Activated CD4-positive, alpha-beta T cell treated with anti-CD3 and anti-CD28 coated beads, Interleukin-2, amount 10 ng/mL, durations not matched to agents 24 days and 14 days (primary cell): ENCODE measurements at regions not wholly inside any gene's neighbourhood (a gene's known extent, or its start where the extent isn't known, plus 50 kb on each side); places are given as distances from the start of the nearest gene placed in this dataset.

Experiments used
- DNase-seq: peaks from one replicate; pipeline ENCODE4 v3.0.0; 2022
- H3K27ac Mint-ChIP-seq: one replicate; pipeline ENCODE4 v1.8.0; 2022; ENCODE audit warnings: mild to moderate bottlenecking, mixed read lengths
- H3K27me3 Mint-ChIP-seq: one replicate; pipeline ENCODE4 v1.8.0; 2022; ENCODE audit warnings: mixed read lengths
- H3K36me3 Mint-ChIP-seq: one replicate; pipeline ENCODE4 v1.8.0; 2022; ENCODE audit warnings: low read depth, mild to moderate bottlenecking, mixed read lengths
- H3K4me1 Mint-ChIP-seq: one replicate; pipeline ENCODE4 v1.8.0; 2021; ENCODE audit warnings: mixed read lengths
- H3K4me3 Mint-ChIP-seq: one replicate; pipeline ENCODE4 v1.8.0; 2022; ENCODE audit warnings: mild to moderate bottlenecking, moderate library complexity, mixed read lengths
- H3K9me3 Mint-ChIP-seq: one replicate; pipeline ENCODE4 v1.8.0; 2021; ENCODE audit warnings: mixed read lengths
- intact Hi-C: fragments of 100-400 bp; cut with micrococcal nuclease; formaldehyde crosslinking; loops from one replicate; pipeline ENCODE4 v1.15.1; 2023

GRCh38 chr11:130787092-130787616 lies 129.1 kb downstream of the SNX19 start:
- no peak for DNase-seq
- Mint-ChIP-seq H3K27me3 (peaks cover 5% of the 10 kb centered on the region), H3K27ac (no peak overlapping the region), H3K4me3 (no peak overlapping the region), H3K9me3 (peaks cover 6% of the 10 kb centered on the region), H3K4me1 (no peaks in the 10 kb centered on the region), H3K36me3 (no peaks in the 10 kb centered on the region)
- intact Hi-C loops, result no loop called here

GRCh38 chr11:130787973-130788570 lies 128.2 kb downstream of the SNX19 start:
- no peaks in the 10 kb centered on the region for H3K36me3 Mint-ChIP-seq
- peaks cover 6% of the 10 kb centered on the region for H3K9me3 Mint-ChIP-seq
- peaks cover 5% of the 10 kb centered on the region for H3K27me3 Mint-ChIP-seq
- H3K4me3 Mint-ChIP-seq, result no peak overlapping the region
- intact Hi-C loops, result no loop called here
- DNase-seq, result no peak
- no peaks in the 10 kb centered on the region for H3K4me1 Mint-ChIP-seq
- H3K27ac Mint-ChIP-seq, result no peak overlapping the region

DNA sequence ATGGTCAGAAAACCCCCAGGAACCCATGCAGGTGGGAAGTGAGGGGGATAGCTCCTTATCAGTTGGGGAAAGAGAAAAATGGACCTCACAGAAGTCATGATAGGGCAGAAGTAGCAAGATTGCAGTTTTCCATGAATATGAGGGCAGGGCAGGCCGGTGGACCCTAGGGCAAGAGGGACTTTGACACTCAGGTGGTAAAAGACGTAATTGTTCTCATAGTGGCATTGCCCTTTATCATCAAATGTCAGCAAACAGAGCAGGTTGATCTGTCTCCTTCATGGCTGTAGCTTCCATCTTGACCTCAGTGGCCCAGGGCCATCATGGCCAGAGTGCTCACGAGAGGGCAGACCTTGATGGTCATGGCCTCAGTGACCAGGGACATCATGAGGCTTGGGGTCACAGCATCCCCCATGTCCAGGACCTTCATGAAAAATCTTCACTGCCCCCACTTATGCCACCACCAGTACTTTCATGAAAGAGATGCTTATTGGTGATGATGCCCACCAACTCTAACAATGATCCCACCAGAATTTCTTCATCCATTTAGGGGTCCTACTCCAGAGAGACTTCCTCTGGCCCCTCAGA lies 127.1 kb downstream of the SNX19 start:
- Mint-ChIP-seq H3K27me3 (peaks cover 6% of the 10 kb centered on the region), H3K4me1 (no peaks in the 10 kb centered on the region), H3K27ac (no peak overlapping the region), H3K4me3 (no peak overlapping the region), H3K36me3 (no peaks in the 10 kb centered on the region), H3K9me3 (peaks cover 6% of the 10 kb centered on the region)
- intact Hi-C loops, result no loop called here
- no peak for DNase-seq

DNA sequence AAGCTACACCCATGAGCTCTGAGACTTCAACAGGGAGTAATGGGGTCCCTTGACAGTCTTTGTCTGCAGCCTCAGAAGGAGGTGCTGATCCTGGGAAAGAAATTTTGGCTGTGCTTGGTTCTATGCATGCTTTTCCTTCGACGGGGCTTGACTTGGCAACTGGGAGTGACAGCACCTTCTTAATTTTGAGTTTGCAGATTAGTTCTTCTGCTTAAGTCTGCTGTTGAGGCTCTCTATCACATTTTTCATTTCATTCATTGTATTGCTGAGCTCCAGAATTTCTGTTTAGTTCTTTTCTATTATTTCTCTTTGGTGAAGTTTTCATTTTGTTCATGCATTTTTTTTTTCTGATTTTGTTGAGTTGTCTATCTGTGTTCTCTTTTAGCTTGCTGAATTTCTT lies 125.6 kb downstream of the SNX19 start:
- intact Hi-C loops, result no loop called here
- H3K4me3 Mint-ChIP-seq, result no peak overlapping the region
- H3K27ac Mint-ChIP-seq, result no peak overlapping the region
- no peak for DNase-seq
- peaks cover 6% of the 10 kb centered on the region for H3K9me3 Mint-ChIP-seq
- no peaks in the 10 kb centered on the region for H3K36me3 Mint-ChIP-seq
- no peaks in the 10 kb centered on the region for H3K4me1 Mint-ChIP-seq
- H3K27me3 Mint-ChIP-seq, result peaks cover 10% of the 10 kb centered on the region

DNA sequence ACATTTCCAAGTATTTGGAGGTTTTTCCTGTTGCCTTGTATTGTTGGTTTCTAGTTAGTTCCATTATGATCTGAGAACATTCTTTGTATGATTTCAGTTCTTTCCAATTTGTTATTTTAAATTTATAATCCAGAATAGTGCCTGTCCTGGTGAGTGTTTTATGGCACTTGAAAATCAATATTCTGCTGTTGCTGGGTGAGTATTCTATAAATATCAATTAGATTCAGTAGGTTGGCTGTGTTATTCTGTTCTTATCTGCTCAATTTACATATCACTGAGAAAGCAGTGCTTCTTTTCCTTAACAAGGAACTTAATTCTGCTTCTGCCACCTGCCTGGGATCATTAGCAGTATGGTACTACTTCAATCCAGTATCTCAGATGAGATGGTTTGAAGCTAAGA lies 123.5 kb downstream of the SNX19 start:
- no peak overlapping the region for H3K4me3 Mint-ChIP-seq
- DNase-seq, result no peak
- intact Hi-C loops, result no loop called here
- H3K36me3 Mint-ChIP-seq, result no peaks in the 10 kb centered on the region
- no peaks in the 10 kb centered on the region for H3K4me1 Mint-ChIP-seq
- H3K9me3 Mint-ChIP-seq, result peaks cover 6% of the 10 kb centered on the region
- no peak overlapping the region for H3K27ac Mint-ChIP-seq
- H3K27me3 Mint-ChIP-seq, result peaks cover 10% of the 10 kb centered on the region

- Mint-ChIP-seq H3K36me3 (no peaks in the 10 kb centered on the region), H3K27ac (no peak overlapping the region), H3K27me3 (peaks cover 10% of the 10 kb centered on the region), H3K9me3 (no peaks in the 10 kb centered on the region), H3K4me3 (no peak overlapping the region), H3K4me1 (no peaks in the 10 kb centered on the region)
- DNase-seq, result no peak
- intact Hi-C loops, result no loop called here
Observed at GRCh38 chr11:130796828-130797227, 119.5 kb downstream of the SNX19 start.

DNA sequence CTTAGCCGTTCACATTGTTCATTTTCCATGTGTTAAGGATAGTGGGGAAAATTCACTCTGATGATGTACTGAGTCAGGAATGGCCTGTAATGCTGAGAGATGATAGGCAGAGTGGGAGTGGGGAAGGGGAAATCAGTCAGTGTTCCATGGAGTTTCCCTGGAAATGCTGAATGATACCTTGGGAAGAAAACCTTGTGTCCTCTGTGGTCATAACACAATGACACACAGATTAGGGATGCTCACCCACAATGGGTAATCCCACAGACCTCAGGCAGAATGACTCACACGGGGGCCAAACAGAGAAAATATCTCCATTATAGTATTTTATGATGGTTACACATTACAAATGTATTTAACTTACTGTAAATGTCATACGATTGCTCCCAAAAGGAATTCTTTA lies 118.0 kb downstream of the SNX19 start:
- Mint-ChIP-seq H3K27ac (no peak overlapping the region), H3K4me3 (no peak overlapping the region), H3K4me1 (no peaks in the 10 kb centered on the region), H3K27me3 (peaks cover 10% of the 10 kb centered on the region), H3K36me3 (no peaks in the 10 kb centered on the region), H3K9me3 (no peaks in the 10 kb centered on the region)
- DNase-seq, result no peak
- intact Hi-C loops, result no loop called here

- intact Hi-C loops, result no loop called here
- Mint-ChIP-seq H3K4me1 (no peaks in the 10 kb centered on the region), H3K36me3 (no peaks in the 10 kb centered on the region), H3K27ac (no peak overlapping the region), H3K4me3 (no peak overlapping the region), H3K9me3 (no peaks in the 10 kb centered on the region), H3K27me3 (peaks cover 10% of the 10 kb centered on the region)
- no peak for DNase-seq
Observed at GRCh38 chr11:130798801-130799200, 117.5 kb downstream of the SNX19 start.

DNA sequence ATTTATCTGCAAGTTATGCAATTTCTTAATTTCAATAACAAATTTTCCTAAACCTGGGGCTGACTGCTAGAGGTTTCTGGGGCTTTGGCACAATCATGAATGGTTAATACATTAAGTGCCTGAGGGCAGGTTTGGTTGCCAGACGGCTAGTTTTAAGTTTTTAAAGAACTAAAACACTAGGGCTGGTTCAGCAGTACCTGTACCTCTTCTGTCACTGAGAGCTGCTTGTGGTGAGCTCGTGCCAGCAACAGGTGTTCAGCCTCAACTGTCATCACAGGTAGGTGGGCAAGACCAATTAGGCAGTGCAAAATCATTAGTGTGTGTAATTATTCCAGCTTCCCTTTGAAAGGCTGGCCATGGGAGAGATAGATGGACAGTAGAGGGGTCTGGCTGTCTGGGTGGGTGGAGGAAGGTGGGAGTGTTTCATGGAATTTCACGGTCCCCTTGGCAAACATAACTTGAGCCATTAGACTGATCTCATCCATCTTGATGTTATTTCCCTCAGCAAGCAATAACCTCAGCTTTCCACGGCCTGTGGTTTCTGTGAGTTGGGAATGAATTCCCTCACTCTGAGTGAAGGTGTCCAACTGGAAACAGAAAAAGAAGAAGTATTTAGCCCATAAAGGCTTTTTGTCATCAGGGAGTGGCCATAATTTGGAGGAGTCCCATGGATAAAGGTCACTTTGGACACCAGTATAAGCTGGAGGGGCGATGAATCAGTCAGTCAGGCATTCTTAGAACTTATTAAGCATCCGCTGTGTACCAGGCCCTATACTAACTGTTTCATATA lies 114.8 kb downstream of the SNX19 start:
- Mint-ChIP-seq H3K4me3 (no peak overlapping the region), H3K4me1 (no peaks in the 10 kb centered on the region), H3K9me3 (no peaks in the 10 kb centered on the region), H3K27me3 (peaks cover 4% of the 10 kb centered on the region), H3K36me3 (no peaks in the 10 kb centered on the region), H3K27ac (no peak overlapping the region)
- intact Hi-C loops, result no loop called here
- DNase-seq, result no peak

DNA sequence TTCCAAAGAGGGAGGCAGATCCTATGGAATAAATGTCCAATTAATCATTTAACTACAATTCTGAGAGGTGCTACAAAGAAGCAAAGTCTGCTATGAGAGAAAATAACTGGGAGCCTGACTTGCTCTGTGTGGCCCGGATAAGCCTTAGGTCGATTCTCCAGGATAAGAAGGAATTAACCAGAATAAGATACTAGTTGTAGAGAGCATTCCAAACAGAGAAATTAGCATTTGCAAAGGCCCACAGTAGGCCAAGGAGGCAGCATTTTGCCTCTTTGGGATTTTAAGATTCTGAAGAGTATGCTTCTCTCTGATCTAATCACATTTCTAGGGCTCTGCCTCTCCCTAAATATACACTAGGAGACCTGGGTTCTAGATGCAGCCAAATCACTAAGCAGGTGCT lies 113.7 kb downstream of the SNX19 start:
- Mint-ChIP-seq H3K27ac (no peak overlapping the region), H3K4me3 (no peak overlapping the region), H3K4me1 (no peaks in the 10 kb centered on the region), H3K27me3 (peaks cover 4% of the 10 kb centered on the region), H3K9me3 (no peaks in the 10 kb centered on the region), H3K36me3 (no peaks in the 10 kb centered on the region)
- intact Hi-C loops, result no loop called here
- no peak for DNase-seq

GRCh38 chr11:130804306-130805076 lies 111.8 kb downstream of the SNX19 start:
- Mint-ChIP-seq H3K9me3 (no peaks in the 10 kb centered on the region), H3K4me1 (no peaks in the 10 kb centered on the region), H3K27ac (no peak overlapping the region), H3K4me3 (no peak overlapping the region), H3K27me3 (peaks cover 4% of the 10 kb centered on the region), H3K36me3 (no peaks in the 10 kb centered on the region)
- no peak for DNase-seq
- intact Hi-C loops, result no loop called here

GRCh38 chr11:130806746-130807145 lies 109.5 kb downstream of the SNX19 start:
- Mint-ChIP-seq H3K27me3 (no peaks in the 10 kb centered on the region), H3K4me3 (no peak overlapping the region), H3K4me1 (no peaks in the 10 kb centered on the region), H3K36me3 (no peaks in the 10 kb centered on the region), H3K9me3 (no peaks in the 10 kb centered on the region), H3K27ac (no peak overlapping the region)
- no peak for DNase-seq
- intact Hi-C loops, result no loop called here

- Mint-ChIP-seq H3K4me3 (no peak overlapping the region), H3K27ac (no peak overlapping the region), H3K36me3 (no peaks in the 10 kb centered on the region), H3K27me3 (no peaks in the 10 kb centered on the region), H3K4me1 (no peaks in the 10 kb centered on the region), H3K9me3 (no peaks in the 10 kb centered on the region)
- intact Hi-C loops, result no loop called here
- no peak for DNase-seq
Observed at GRCh38 chr11:130808541-130808940, 107.7 kb downstream of the SNX19 start.

DNA sequence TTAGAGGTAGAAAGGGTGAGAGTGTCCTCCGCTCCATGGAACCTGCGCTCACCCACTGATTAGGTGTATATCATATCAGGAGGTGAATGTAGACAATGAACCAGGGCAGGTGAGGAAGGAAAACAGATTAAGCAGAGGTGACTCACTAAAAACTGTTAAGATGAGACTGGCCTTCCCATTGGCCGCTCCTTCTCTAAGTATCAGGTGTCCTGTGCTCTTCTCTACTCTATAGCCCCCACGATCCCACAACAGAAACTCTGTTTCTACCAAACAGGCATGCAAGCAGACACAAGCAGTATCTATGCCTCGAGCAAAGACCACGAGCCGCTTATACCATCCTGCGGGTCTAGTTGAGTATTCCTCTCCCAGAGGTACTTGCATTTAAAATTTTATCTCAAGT lies 103.1 kb downstream of the SNX19 start:
- Mint-ChIP-seq H3K4me1 (peaks cover 4% of the 10 kb centered on the region), H3K4me3 (no peak overlapping the region), H3K9me3 (no peaks in the 10 kb centered on the region), H3K36me3 (no peaks in the 10 kb centered on the region), H3K27ac (no peak overlapping the region), H3K27me3 (peaks cover 1% of the 10 kb centered on the region)
- intact Hi-C loops, result no loop called here
- no peak for DNase-seq
